HFFc6 (cell line): ENCODE measurements at regions not wholly inside any gene's neighbourhood (a gene's known extent, or its start where the extent isn't known, plus 50 kb on each side); places are given as distances from the start of the nearest gene placed in this dataset.

Source experiments
- DNase-seq: peaks from one replicate; pipeline ENCODE4 v3.0.0-alpha.2; 2018
- H3K27ac Mint-ChIP-seq: 2 replicates; pipeline ENCODE4 v1.8.0; 2020; ENCODE audit warnings: mild to moderate bottlenecking, mixed read lengths
- H3K27me3 Mint-ChIP-seq: 2 replicates; pipeline ENCODE4 v1.8.0; 2021; ENCODE audit warnings: mild to moderate bottlenecking, moderate library complexity, mixed read lengths; ENCODE audit not compliant: insufficient read depth
- H3K36me3 Mint-ChIP-seq: 2 replicates; pipeline ENCODE4 v1.8.0; 2021; ENCODE audit warnings: low read depth, mixed read lengths
- H3K4me1 Mint-ChIP-seq: 2 replicates; pipeline ENCODE4 v1.8.0; 2020; ENCODE audit warnings: low read depth, mixed read lengths
- H3K4me3 Mint-ChIP-seq: 2 replicates; pipeline ENCODE4 v1.8.0; 2020; ENCODE audit warnings: mild to moderate bottlenecking, moderate library complexity, mixed read lengths
- H3K9me3 Mint-ChIP-seq: 2 replicates; pipeline ENCODE4 v1.8.0; 2020; ENCODE audit warnings: mild to moderate bottlenecking, mixed read lengths
- TF ChIP-seq, protein P1 (sequence below): fragments of 200-600 bp; sonication (generic); IDR thresholded peaks from 2 replicates; pipeline ENCODE4 v1.5.0; 2021; ENCODE audit warnings: antibody characterized with exemption, mild to moderate bottlenecking

DNA sequence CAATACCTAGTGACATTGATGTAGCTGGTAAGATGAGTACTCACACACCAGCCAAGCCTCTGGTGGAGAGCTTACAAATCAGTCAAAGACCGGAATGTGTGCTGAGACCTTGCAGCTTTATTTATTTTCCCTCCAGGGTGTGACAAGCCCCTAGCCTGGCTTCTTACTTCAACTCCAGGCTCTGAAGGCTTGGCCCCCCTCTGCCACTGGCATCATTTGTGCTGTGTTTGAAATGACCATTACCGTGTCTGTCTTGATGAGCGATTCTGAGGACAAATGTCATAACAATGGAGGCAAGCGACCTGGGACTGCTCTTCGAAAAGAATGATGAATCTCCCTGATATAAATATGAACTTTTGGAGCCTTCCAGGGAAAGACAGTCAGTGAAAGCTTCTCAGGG is 749.9 kb upstream of the HS6ST1 start:
- H3K4me3 Mint-ChIP-seq, result no peak overlapping the region
- H3K9me3 Mint-ChIP-seq, result peaks cover 36% of the 10 kb centered on the region
- TF ChIP-seq, protein P1, sequence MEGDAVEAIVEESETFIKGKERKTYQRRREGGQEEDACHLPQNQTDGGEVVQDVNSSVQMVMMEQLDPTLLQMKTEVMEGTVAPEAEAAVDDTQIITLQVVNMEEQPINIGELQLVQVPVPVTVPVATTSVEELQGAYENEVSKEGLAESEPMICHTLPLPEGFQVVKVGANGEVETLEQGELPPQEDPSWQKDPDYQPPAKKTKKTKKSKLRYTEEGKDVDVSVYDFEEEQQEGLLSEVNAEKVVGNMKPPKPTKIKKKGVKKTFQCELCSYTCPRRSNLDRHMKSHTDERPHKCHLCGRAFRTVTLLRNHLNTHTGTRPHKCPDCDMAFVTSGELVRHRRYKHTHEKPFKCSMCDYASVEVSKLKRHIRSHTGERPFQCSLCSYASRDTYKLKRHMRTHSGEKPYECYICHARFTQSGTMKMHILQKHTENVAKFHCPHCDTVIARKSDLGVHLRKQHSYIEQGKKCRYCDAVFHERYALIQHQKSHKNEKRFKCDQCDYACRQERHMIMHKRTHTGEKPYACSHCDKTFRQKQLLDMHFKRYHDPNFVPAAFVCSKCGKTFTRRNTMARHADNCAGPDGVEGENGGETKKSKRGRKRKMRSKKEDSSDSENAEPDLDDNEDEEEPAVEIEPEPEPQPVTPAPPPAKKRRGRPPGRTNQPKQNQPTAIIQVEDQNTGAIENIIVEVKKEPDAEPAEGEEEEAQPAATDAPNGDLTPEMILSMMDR, result no peak
- H3K27ac Mint-ChIP-seq, result no peak overlapping the region
- no peaks in the 10 kb centered on the region for H3K4me1 Mint-ChIP-seq
- H3K27me3 Mint-ChIP-seq, result no peaks in the 10 kb centered on the region; the same call in 1 of the 2 replicates
- DNase-seq, result no peak
- H3K36me3 Mint-ChIP-seq, result no peaks in the 10 kb centered on the region

DNA sequence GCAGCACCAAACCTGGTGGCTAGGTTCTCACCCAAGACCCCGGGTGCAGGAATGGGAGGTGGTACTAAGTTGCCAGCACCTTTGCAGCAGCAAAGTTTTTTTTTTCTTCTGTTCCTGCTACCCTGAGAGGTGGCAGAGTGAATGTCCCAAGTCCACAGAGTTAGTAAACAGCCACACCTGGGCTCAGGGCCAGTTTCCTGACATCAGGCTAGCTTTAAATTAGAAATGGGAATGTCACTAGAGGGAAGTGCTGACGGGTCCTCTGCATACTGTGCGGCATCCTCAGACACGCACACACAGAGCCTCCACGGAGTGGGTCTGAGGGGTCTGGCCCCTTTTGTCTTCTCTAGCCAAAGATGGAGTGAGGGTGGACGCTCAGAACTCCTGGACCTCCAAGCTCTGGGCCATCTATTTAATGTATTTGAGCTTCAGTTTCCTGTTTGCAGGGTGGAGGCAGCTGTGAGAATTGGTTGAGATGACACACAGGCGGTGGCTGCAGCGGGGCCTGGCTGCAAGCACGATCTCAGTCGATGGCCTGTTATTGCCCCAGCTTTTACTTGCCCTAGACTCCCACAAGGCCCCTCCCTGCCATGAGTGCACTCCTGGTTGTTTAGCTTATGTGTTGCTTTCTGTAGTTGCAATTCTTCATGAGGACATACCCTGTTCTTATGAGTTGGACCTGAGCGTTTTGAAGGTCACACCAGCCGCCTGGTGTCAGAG is 751.4 kb upstream of the HS6ST1 start:
- H3K27ac Mint-ChIP-seq, result no peak overlapping the region
- DNase-seq, result no peak
- H3K27me3 Mint-ChIP-seq, result no peaks in the 10 kb centered on the region; the same call in 1 of the 2 replicates
- TF ChIP-seq, protein P1, result no peak
- H3K36me3 Mint-ChIP-seq, result no peaks in the 10 kb centered on the region
- H3K4me1 Mint-ChIP-seq, result no peaks in the 10 kb centered on the region
- H3K4me3 Mint-ChIP-seq, result no peak overlapping the region
- H3K9me3 Mint-ChIP-seq, result peaks cover 31% of the 10 kb centered on the region

DNA sequence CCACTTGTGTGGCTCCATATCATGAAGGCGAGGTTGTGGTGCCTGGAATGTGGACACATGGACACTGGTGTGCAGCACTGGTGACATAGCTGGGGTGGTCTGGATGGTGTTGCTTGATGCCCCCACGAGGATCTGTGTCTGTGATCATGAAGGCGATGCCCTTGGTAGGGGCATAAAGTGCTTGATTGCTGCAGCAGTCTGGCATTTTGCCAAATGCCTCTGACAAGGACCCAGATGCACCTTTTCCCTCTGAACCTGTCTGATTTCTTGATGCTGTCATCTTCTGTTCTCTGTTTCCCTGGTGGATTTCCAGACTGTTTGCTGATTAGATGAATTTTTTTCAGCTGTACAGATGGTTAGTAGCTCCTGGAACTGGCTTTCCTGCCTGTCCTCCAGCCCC is 752.0 kb upstream of the HS6ST1 start:
- Mint-ChIP-seq H3K36me3 (no peaks in the 10 kb centered on the region), H3K27ac (no peak overlapping the region), H3K4me3 (no peak overlapping the region), H3K4me1 (no peaks in the 10 kb centered on the region), H3K9me3 (peaks cover 31% of the 10 kb centered on the region), H3K27me3 (no peaks in the 10 kb centered on the region; the same call in 1 of the 2 replicates)
- DNase-seq, result no peak
- TF ChIP-seq, protein P1, result no peak

DNA sequence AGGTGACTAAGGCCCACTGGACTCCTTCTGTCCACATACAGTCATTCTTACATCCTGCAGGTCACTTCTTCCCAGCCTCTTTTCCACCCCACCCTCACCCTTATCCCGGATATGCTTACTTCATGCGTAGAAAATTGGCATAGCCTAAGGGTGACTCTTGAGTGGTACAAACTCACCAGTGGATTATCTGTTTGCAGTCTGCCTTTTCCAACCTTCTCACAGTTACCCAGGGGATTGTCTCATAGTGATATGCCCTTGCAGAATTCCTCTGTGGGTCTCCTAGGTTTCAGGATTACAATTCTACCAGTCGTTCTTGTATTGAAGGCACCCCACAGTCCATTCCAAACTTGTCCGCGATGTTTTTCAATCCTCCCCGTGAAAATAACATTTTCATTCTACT is 752.9 kb upstream of the HS6ST1 start:
- Mint-ChIP-seq H3K4me3 (no peak overlapping the region), H3K9me3 (peaks cover 35% of the 10 kb centered on the region), H3K36me3 (no peaks in the 10 kb centered on the region), H3K27me3 (no peaks in the 10 kb centered on the region; the same call in 1 of the 2 replicates), H3K4me1 (no peaks in the 10 kb centered on the region), H3K27ac (no peak overlapping the region)
- DNase-seq, result no peak
- TF ChIP-seq, protein P1, result no peak

DNA sequence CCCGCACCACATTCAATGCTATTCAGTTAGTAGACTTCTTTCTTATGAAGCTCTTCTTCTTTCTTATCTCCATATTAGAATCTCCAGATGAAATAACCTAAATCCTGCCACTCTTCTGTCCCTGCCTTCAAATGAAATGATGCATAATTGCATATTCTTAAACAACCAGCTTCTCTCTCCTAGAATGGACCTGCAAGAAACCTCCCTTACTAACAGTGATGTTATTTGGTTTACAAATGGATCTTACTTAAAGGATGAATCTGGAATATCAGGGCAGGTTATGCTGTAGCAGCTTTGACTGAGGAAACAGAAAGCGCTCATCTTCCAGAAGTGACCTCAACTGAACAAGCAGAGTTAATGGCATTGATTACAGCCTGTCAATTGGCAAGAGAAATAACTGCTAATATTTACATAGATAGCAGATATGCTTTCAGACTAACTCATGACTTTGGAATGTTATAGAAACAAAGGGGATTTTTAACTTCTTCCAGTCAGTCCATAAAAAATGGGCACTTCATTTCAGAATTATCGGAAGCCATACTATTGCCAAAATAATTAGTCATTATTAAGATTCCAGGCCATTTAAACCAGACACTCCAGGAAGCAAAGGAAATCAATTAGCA is 755.7 kb upstream of the HS6ST1 start:
- Mint-ChIP-seq H3K27me3 (no peaks in the 10 kb centered on the region; the same call in 1 of the 2 replicates), H3K4me1 (no peaks in the 10 kb centered on the region), H3K4me3 (no peak overlapping the region), H3K36me3 (0 out of 2 replicates have a peak, but pooled peaks cover under 1% of the 10 kb centered on the region), H3K9me3 (peaks cover 37% of the 10 kb centered on the region), H3K27ac (no peak overlapping the region)
- TF ChIP-seq, protein P1, result no peak
- no peak for DNase-seq
